GM18870 (cell line): ENCODE measurements at regions not wholly inside any gene's neighbourhood (a gene's known extent, or its start where the extent isn't known, plus 50 kb on each side); places are given as distances from the start of the nearest gene placed in this dataset.
"Not testable (repeated sequence)": the region's sequence is repeated elsewhere in the genome, so short reads cannot be mapped to it uniquely, and the experiment has no call there.

Experiments used
- ATAC-seq: cut with Tn5 transposase; IDR thresholded peaks from one replicate; pipeline ENCODE4 v1.9.1; 2021; ENCODE audit warnings: moderate library complexity; ENCODE audit not compliant: unreplicated experiment

DNA sequence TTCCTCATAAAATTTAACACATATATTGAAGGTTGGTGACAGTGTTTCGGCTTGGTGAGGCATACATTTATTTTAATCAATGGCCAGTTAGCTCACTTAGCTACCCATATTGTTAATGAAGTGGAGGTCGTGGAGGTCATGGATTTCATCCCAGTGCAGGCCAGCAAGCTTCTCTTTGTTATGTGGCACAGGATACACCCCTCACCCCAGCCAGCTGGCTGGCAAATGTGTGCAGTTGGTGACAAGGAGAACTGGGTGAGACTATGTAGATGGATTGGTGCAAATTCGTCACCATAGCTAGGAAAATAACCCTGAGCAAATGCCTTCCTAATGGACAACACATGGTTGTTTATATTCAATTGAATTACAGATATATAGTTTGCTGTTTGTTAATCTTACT lies 50.5 kb upstream of the FOXP2 start:
- ATAC-seq, result no peak

DNA sequence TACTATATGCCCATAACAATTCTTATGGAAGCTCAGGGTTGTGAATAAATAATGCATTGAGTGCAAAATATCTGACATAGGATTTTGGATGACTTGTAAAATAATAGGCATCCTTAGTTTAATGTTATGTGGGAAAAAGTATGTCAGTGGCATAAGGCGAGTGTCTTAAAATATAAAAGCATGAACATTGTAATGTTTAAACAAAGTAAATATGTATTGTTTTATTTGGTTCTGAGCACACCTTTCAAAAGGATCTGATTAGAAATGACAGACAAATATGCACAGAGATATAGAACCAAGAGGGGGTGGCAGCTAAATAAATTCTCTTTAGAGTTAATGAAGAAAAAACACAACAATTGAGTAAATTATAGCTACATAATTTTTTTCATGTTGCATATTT lies 51.3 kb upstream of the FOXP2 start:
- ATAC-seq, result no peak

DNA sequence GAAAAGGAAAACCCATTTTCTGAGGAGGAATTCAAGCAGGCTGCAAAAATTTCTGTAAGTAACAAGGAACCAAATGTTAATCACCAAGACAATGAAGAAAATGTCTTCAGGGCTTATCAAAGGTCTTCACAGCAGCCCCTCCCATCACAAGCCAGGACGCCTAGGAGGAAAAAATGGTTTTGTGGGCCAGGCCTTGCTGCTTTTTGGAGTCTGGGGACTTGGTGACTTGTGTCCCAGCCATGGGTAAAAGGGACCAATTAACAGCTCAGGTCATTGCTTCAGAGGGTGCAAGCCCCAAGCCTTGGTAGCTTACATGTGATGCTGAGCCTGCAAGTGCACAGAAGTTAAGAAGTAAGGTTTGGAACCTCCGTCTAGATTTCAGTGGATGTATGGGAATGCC lies 55.7 kb upstream of the FOXP2 start:
- ATAC-seq, result no peak

DNA sequence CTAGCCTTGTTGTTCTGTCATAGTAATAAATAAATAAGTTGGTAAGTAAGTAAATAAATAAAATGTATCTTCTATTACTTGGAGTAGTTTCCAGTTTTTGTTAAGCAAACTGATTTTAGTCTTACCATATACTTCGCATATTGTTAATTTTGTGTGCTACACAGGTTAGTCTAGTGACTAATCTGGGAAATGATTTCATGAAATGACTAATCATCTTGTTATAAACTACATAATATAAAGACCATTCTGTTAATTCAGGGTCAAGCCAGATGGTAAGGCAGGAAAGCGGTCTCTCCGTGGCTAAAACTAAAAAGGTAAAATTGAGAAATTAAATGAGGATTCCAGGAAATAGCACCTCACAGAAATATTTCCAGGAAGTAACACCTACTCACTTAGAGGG lies 58.5 kb upstream of the FOXP2 start:
- ATAC-seq, result no peak

DNA sequence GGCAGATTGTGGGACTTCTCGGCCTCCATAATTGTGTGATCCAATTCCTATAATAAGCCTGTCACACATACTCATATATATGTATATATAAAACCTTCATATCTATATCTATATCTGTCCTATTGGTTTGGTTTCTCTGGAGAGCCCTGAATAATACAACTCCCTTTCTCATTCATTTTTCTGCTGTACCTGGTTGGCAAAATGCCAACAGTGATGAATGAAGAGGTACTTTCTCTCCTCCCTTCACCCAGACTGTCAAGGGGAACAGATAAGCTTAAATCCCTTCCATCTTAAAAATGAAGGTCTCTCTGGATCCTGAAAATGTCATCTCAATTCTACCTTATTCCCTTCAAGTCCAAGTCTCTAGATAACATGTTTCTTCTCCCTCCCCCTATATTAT lies 60.3 kb upstream of the FOXP2 start:
- ATAC-seq, result no peak

DNA sequence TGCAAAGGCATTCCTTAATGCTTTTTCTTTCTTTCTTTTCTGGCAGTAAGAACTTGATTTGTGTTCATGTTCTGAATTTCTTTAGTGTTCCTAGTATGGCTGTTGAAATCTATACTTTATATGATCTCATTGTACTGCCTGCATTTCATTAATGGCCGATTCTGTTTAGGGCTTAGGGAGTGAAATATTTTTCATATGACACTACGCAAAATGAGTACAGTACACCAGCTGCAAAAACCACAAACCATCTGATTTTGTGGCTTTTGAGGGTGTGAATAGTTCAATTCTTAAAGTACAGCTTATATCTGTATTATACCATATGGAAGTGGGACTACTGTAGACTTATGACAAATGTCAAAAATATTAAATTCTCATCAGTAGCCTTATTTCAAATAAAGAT lies 69.1 kb upstream of the FOXP2 start:
- no peak for ATAC-seq

DNA sequence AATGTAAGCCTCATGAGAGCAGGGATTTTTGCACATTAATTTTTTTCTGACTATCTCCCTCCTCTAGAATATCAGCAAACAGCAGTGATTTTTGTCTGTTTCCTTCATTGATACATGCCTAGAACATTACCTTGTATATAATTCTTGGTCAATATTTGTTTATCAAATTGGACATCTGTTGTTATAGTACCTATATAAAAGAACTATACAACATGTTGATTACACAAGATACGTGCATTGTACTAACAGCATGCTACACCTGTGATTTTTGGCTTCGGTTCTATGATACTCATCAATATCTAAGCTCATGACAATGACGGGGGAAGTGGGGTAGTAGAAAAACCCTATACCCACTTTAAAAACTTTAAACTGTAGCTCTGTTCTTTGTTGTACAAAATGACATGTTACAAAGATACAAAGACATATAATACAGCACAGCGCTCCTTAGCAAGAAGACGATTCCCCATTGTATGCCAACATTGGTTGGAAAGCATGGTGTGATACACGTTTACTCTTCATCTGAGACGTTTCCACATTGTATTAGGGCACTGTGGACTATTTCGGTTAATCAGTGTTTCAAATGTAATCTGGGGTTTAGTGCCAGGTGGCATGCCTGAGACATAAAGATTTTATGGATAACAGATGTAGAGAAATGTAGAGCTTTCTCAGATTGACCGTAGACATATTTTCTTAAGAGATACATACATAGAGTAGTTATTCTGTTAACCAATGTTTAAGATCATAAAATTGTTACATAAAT lies 70.5 kb upstream of the FOXP2 start:
- no peak for ATAC-seq

DNA sequence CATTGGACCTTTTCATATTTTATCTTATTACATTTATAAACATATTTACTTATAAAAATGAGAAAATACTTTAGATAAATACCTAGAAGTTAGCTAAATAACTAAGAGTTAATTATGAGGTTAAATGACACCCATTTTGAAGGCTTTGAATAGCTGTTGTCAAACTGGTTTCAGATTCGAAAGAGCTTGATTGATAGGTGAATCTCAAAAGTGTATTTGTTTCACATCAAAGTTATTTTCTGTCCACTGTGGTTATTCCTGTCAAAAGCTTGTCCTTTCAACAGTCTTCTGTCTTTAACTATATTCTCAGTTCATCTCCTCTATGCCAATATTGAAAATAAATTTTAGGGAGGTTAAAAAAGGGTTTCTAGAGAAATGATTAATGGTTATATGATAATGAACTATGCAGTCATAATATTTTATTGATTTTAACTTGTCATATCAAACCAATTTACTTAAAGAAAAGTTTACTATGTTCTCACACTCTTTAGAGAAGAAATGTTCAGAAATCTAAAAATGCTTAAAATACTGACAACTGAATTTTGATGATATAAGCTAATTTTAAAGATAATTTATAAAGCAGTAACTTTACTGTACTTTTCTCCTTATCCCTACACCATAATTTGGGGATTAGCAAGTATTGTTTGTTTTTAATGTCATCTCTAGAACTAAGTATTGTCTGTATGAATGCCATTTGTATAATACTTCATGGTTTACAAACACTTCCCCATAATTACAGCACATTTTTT lies 72.0 kb upstream of the FOXP2 start:
- ATAC-seq, result no peak

DNA sequence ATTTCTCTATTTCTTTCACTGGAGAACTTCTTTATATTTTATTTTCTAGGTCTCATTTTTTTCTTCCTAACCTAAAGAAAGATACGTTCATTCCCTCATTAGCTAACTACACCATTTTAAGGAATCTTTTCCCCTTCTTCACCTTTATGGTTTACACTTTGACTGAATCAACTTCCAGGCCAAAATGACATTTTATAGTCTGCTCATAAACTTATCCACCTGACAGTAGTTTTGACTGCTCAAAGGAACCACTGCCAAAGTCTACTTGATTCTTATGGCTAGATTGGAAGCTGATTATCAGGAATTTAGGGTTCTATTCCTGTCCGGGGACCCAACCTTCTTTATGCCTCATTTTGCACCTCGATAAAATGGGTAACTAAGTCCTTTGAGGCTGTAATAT lies 73.0 kb upstream of the FOXP2 start:
- ATAC-seq, result no peak

DNA sequence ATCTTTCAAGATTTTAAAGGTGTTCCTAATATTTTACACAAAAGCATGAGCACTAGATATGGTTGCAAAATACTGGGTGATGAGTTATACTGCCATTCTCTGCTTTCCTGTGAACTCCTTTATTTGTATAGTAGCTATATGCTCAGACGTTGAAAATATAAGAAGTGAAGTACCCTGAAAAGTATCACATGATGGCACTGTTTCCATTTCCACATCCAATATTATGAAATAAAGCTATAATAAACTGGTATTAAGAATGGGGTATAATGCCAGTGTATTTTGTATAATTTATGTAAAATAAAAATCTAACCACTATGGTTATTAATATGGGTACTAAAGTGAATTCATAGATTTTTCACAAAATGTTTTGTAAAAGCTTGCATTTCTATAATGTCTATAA lies 79.6 kb upstream of the FOXP2 start:
- no peak for ATAC-seq

DNA sequence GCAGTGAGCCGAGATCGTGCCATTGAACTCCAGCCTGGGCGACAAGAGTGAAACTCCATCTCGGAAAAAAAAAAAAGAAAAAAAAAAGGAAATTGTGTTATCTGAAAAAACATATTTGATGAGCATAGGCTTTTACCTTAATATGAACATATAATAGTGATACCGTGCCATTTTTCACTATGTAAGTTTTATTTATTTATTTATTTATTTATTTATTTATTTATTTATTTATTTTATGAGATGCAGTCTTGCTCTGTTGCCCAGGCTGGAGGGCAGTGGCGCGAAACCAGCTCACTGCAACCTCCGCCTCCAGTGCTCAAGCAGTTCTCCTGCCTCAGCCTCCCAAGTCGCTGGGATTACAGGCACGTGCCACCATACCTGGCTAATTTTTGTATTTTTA lies 85.2 kb upstream of the FOXP2 start:
- ATAC-seq, result not testable (repeated sequence)

DNA sequence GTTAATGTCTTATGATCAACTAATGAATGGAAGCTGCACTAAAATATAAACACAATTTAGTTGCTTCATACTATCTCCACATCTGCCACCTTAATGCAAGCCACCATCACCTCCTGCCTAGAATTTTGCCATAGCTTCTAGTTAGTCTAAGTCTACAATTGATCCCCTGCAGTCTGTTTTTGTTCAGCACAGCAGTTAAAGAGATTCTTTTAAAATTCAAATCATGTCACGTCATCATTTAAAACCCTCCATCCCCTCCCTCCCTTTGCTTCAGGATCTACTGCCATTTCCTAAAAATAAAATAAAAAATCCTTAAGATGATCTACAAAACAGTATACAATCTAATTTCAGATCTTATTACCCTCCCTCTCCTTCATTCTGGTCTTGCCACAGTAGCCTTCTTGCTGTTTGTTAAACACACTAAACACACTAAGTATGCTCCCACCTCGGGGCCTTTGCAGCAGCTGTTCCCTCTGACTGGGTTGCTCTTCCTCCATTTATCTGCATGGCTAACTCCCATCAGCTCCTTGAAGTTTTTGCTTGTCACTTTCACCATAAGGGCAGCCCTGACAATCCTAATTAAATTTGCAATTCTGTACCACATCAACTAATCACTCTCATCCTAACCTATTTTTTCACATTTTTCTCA lies 97.0 kb upstream of the FOXP2 start:
- ATAC-seq, result no peak

DNA sequence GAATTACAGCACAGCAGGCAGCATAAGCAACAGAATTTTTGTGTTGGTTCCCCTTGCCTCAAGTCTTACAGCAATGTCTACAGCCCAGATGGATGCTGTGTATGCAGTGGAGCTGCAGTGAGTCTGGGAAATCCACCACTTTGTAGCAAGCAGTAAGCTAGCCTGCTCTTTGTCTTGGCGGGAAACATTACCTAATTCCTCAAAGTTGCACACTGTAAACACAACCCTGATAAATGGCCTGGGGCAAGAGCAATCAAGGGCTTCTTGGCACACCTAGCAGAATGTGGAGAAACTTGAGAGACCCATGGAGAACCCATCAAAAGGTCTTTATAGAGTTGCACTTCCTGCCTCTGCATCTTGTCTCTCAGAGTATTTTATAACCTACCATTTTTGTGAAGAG lies 102.0 kb upstream of the FOXP2 start:
- ATAC-seq, result no peak

DNA sequence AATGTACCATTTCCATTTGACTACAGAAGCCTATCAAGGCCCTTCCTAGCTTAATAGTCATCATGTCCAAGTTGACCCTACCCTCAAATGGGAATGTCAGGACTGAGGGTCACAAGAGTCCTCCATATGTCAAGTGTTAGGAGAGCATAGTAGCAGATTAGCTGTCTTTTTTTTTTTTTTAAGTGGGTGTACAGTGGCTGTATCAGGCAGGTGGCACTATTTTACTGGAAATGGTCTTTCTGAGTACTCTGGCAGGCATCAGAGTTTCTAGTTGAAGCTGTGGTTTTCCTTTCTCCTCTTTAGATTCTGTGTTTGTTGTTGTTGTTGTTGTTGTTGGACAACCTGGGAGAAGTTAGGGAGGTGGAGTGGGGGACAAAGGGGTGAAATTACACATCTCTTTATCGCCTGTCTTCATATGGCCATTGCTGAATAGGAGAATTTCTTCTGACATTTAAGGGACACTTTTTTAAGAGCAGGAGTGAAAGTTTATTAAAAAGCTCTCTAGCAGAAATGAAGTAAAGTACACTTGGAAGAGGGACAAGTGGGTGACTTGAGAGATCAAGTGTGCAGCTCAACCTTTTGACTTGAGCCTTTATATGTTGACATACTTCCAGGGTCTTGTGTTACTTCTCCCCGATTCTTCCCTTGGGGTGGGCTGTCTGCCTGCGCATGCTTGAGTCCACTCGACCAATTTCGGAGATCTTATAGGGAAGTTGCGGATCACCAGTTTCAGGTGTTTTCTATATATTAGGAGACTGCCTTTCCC lies 104.1 kb upstream of the FOXP2 start:
- ATAC-seq, result no peak

DNA sequence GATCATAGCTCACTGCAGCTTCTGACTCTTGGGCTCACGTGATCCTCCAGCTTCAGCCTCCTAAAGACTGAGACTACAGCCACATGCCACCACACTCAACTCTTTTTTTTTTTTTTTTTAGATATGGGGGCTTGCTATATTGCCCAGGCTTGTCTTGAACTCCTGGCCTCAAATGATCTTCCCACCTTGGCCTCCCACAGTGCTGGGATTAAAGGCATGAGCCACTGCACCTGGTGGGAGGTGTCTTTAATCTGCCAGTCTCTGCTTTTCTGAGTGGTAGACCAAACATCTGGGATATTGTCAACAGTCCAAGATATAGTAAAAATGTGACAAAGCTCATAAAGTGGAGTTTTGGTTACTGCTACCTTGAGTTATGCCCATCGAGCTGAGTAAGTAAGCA lies 104.9 kb upstream of the FOXP2 start:
- ATAC-seq, result no peak

DNA sequence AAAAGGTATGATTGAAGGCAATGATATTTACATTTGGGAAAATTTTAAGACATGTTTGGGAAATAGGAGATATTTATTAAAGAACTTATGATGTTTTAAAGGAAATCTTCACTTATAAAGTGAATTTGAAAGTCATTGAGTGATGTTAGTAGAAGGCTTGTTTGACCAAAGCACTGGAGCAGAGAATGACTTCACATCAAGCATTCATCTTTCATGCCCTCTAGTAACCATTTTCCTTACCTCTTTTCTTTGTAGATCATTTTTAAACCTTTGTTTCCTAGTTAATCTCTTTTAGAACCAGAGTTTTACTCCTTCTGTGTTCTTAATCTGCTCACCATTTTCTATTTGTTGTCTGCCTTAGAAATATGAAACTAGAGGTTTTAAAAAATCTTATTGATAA lies 111.3 kb upstream of the FOXP2 start:
- ATAC-seq, result no peak

DNA sequence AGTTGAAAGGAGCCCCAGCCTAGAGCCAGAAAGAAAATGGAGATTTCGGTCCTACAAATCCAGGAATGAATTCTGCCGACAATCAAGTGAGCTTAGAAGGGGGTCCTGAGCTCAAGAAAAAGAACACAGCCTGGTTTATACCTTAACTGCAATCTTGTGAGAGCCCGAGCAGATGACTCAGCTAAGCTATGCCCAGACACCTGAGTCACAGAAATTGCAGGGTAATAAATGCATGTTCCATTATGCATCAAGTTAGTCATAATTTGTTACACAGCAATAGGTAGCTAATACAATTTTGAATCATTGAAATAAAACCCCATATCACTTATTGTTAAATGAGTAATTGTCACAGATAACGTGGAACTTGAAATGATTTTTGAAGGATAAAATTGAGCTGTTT lies 111.8 kb upstream of the FOXP2 start:
- ATAC-seq, result no peak

DNA sequence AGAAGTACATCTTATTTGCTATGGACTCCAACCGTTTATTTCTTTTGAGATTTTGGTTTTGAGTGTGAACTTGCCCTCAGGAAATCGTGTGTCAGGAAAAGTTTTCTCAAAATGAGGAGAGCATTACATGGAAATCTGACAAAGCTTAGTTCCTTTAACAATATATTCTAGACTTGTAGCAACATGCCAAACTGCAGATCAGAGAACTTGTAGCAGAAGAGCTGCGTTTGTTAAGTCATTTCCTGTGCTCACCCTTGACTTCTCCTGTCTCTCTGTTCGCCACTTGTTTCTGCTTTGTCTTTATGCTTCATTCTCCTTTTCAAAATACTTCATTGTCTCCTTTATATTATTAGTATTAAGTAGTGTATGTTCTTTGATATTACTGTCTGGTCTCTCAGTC lies 116.6 kb upstream of the FOXP2 start:
- no peak for ATAC-seq

DNA sequence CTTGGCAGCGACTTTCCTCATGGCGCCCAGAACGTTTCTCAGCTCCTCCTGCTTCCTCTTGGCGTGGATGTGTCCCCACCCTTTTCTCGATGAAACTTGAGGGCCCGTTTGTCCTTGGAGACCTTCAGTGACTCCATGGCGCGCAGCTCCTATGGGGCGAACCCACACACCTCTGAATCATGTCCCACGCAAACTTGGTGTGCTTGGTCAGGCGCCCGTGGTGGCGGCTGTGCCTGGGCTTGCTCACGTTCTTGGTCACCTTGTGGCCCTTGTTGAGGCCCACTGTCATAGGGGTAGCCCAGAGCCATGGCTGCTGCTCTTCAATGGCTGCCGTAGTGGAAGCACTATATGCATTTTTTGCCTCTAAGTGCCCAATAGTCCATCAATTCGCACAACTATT lies 117.5 kb upstream of the FOXP2 start:
- no peak for ATAC-seq

DNA sequence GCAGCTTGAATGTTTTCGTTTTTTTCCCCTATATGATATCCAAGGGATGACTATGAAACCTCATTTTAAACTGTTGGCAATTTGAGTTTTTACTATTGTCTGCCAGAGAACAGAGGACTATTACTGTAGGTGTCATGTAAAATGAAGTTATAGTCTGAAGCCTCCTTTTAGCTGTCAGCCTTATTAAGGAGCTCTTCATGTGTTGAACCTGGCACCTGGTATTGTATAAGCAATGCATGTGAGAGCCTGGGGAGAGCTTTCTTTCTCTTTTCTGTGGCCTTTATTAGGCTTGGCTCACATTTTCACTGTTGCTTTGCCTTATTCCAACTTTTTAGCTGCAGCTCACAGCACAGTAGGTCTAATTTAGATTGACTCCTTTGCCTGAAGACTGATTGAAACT lies 119.1 kb upstream of the FOXP2 start:
- ATAC-seq, result no peak

DNA sequence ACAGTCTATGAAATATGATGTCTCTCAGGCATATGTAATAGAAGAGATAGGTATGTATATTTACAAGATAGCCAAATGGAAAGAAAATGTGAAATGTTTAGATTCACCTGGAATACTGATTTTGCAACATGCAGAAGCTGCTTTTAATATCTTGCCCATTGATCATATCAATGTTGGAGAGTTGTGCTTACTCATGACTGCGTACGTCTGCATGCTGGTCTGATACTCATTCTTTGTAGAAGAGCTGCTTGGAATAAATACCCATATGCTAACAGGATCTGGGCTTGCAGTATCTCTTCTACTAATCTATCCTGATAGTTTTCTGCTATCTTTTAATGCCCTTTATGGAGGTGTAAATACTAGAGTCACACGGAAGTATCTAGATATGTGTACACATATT lies 120.6 kb upstream of the FOXP2 start:
- ATAC-seq, result no peak
